Activated CD8-positive, alpha-beta memory T cell treated with anti-CD3 and anti-CD28 coated beads, Interleukin-2, amount 50 U/mL, for 24 hours (primary cell): ENCODE measurements at regions not wholly inside any gene's neighbourhood (a gene's known extent, or its start where the extent isn't known, plus 50 kb on each side); places are given as distances from the start of the nearest gene placed in this dataset.

ENCODE experiments used
- DNase-seq: peaks from one replicate; pipeline ENCODE4 v3.0.0-alpha.2; 2020; ENCODE audit errors: extremely low read depth

GRCh38 chr2:12495247-12495868 lies 221.4 kb upstream of the TRIB2 start:
- DNase-seq, result no peak

- DNase-seq, result no peak
Measured at GRCh38 chr2:12498286-12498685, 218.4 kb upstream of the TRIB2 start.

- DNase-seq, result no peak
Measured at GRCh38 chr2:12498704-12499103, 218.0 kb upstream of the TRIB2 start.

- DNase-seq, result no peak
Measured at GRCh38 chr2:12500899-12501298, 215.8 kb upstream of the TRIB2 start.

- peak; percentile 63 for DNase-seq
Measured at GRCh38 chr2:12501469-12502158, 215.1 kb upstream of the TRIB2 start.

- no peak for DNase-seq
Measured at GRCh38 chr2:12502759-12503158, 214.0 kb upstream of the TRIB2 start.

- DNase-seq, result no peak
Measured at GRCh38 chr2:12504443-12504842, 212.3 kb upstream of the TRIB2 start.

GRCh38 chr2:12506846-12507245 lies 209.9 kb upstream of the TRIB2 start:
- no peak for DNase-seq

- DNase-seq, result peak; percentile 54
Measured at GRCh38 chr2:12507295-12507694, 209.4 kb upstream of the TRIB2 start.

GRCh38 chr2:12510070-12510469 lies 206.7 kb upstream of the TRIB2 start:
- no peak for DNase-seq

- no peak for DNase-seq
Measured at GRCh38 chr2:12513339-12513738, 203.4 kb upstream of the TRIB2 start.

- DNase-seq, result no peak
Measured at GRCh38 chr2:12514168-12514567, 202.6 kb upstream of the TRIB2 start.

GRCh38 chr2:12514631-12515437 lies 201.9 kb upstream of the TRIB2 start:
- no peak for DNase-seq

- no peak for DNase-seq
Measured at GRCh38 chr2:12515871-12516270, 200.9 kb upstream of the TRIB2 start.

- no peak for DNase-seq
Measured at GRCh38 chr2:12533337-12534005, 183.3 kb upstream of the TRIB2 start.

- DNase-seq, result no peak
Measured at GRCh38 chr2:12534646-12535263, 182.0 kb upstream of the TRIB2 start.

GRCh38 chr2:12536976-12537375 lies 179.8 kb upstream of the TRIB2 start:
- DNase-seq, result no peak

GRCh38 chr2:12538138-12538694 lies 178.5 kb upstream of the TRIB2 start:
- DNase-seq, result no peak

- no peak for DNase-seq
Measured at GRCh38 chr2:12539336-12539735, 177.4 kb upstream of the TRIB2 start.

- DNase-seq, result no peak
Measured at GRCh38 chr2:12539776-12540562, 176.8 kb upstream of the TRIB2 start.
